ENCODE measurements at regions not wholly inside any gene's neighbourhood (a gene's known extent, or its start where the extent isn't known, plus 50 kb on each side); places are given as distances from the start of the nearest gene placed in this dataset.
"Not testable (repeated sequence)": the region's sequence is repeated elsewhere in the genome, so short reads cannot be mapped to it uniquely, and the experiment has no call there.

DNA sequence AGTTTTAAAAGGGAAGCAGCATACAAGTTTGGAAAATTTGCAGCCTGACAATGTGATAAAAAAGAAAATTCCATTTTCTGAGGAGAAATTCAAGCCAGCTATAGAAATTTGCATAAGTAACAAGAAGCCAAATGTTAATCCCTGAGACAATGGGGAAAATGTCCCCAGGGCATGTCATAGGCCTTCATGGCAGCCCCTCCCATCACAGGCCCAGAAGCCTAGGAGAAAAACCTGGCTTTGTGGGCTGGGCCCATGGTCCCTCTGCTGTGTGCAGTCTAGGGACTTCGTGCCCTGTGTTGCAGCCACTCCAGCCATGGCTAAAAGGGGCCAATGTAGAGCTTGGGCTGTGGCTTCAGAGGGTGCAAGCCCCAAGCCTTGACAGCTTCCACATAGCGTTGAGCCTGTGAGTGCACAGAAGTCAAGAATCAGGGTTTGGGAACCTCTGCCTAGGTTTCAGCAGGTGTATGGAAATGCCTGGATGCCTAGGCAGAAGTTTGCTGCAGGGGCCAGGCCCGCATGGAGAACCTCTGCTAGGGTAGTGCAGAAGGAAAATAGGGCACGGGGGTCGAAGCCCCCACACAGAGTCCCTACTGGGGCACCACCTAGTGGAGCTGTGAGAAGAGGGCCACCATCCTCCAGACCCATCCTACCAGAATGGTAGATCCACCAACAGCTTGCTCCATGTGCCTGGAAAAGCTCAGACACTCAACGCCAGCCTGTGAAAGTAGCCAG is 209.8 kb upstream of the ZRANB2 start:
- TF ChIP-seq, protein P1, sequence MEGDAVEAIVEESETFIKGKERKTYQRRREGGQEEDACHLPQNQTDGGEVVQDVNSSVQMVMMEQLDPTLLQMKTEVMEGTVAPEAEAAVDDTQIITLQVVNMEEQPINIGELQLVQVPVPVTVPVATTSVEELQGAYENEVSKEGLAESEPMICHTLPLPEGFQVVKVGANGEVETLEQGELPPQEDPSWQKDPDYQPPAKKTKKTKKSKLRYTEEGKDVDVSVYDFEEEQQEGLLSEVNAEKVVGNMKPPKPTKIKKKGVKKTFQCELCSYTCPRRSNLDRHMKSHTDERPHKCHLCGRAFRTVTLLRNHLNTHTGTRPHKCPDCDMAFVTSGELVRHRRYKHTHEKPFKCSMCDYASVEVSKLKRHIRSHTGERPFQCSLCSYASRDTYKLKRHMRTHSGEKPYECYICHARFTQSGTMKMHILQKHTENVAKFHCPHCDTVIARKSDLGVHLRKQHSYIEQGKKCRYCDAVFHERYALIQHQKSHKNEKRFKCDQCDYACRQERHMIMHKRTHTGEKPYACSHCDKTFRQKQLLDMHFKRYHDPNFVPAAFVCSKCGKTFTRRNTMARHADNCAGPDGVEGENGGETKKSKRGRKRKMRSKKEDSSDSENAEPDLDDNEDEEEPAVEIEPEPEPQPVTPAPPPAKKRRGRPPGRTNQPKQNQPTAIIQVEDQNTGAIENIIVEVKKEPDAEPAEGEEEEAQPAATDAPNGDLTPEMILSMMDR (IDR thresholded peaks at IDR 0.05), result not testable (repeated sequence)
- TF ChIP-seq POLR2A (IDR thresholded peaks at IDR 0.05), result not testable (repeated sequence)

Measured in lower leg skin (tissue), 3 donors.